ENCODE measurements at regions not wholly inside any gene's neighbourhood (a gene's known extent, or its start where the extent isn't known, plus 50 kb on each side); places are given as distances from the start of the nearest gene placed in this dataset.
A peak's percentile ranks its signal among the peaks of the same experiment; 100 is the strongest.

DNA sequence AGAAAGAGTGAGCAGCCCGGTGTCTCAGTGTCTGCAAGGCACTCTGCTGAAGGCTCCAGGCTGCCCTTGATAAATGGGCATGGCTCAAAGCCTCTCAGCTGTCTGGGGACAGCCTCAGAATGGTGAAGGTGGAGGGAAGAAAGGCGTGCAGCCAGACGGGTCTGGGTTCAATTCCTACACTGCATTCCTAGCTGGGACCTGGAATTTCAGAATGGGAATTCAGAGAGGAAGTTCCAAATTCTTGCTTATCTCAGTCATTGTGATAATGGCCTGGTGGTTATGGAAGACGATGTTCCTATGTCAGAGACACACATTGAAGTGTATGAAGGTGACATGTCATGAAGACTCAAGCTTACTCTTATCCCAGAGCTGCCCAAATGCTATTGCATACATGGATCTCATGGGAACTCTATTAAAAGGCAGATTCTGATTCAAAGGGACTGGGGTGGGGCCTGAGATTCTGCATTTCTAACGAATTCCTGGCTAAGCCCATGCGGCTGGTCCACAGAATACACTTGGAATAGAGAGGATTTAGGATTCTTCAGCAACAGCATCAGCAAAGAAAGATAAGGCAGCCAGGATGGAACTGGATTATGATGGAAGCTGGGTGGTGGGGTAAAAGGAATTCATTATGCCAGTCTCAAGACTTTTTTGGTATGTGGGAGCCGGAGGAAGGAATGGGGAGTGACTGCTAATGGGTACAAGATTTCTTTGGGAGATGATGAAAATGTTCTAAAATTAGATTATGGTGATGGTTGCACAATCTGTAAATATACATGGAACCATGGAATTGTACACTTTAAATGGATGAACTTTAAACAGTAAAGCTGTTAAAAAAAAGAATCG lies 82.6 kb upstream of the ZMIZ1 start:
- Histone ChIP-seq H4K20me1 (ENCODE audit: insufficient read depth, low read length) (no peaks in the 10 kb centered on the region), H3K9me2 (ENCODE audit: insufficient read depth, low read length) (no peaks in the 10 kb centered on the region), H3K4me1 (ENCODE audit: insufficient read depth, low read length, poor library complexity, severe bottlenecking) (peaks cover 10% of the 10 kb centered on the region), H3K27ac (ENCODE audit: low read depth, low read length, poor library complexity, severe bottlenecking) (no peak overlapping the region), H3K4me2 (ENCODE audit: low read length) (no peak overlapping the region), H3K79me2 (ENCODE audit: insufficient read depth, low read depth, low read length) (no peaks in the 10 kb centered on the region), H2AFZ (ENCODE audit: low read length) (no peak overlapping the region), H3K36me3 (ENCODE audit: insufficient read depth, low read length) (no peaks in the 10 kb centered on the region), H3K4me3 (ENCODE audit: low read depth, low read length, poor library complexity, severe bottlenecking) (no peak overlapping the region), H3K9me3 (ENCODE audit: low read length) (no peaks in the 10 kb centered on the region)
- ChIA-PET CTCF (ENCODE audit: unreplicated experiment) (no interaction called here), POLR2A (no interaction called here)
- BruUV-seq (replicated peaks) = no TSS peak
- intact Hi-C loops (cut with micrococcal nuclease; ENCODE audit: unreplicated experiment) = no loop called here
- TF ChIP-seq, protein P1, sequence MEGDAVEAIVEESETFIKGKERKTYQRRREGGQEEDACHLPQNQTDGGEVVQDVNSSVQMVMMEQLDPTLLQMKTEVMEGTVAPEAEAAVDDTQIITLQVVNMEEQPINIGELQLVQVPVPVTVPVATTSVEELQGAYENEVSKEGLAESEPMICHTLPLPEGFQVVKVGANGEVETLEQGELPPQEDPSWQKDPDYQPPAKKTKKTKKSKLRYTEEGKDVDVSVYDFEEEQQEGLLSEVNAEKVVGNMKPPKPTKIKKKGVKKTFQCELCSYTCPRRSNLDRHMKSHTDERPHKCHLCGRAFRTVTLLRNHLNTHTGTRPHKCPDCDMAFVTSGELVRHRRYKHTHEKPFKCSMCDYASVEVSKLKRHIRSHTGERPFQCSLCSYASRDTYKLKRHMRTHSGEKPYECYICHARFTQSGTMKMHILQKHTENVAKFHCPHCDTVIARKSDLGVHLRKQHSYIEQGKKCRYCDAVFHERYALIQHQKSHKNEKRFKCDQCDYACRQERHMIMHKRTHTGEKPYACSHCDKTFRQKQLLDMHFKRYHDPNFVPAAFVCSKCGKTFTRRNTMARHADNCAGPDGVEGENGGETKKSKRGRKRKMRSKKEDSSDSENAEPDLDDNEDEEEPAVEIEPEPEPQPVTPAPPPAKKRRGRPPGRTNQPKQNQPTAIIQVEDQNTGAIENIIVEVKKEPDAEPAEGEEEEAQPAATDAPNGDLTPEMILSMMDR (conservative IDR thresholded peaks at IDR 0.05; ENCODE audit: low read length) = no peak
- 0 out of 2 replicates have a peak, but pooled peaks have one; percentile 38 for TF ChIP-seq EZH2phosphoT487 (IDR thresholded peaks at IDR 0.05; ENCODE audit: borderline replicate concordance, low read depth, low read length)
- DNase-seq (ENCODE audit: low spot score) = no peak

DNA sequence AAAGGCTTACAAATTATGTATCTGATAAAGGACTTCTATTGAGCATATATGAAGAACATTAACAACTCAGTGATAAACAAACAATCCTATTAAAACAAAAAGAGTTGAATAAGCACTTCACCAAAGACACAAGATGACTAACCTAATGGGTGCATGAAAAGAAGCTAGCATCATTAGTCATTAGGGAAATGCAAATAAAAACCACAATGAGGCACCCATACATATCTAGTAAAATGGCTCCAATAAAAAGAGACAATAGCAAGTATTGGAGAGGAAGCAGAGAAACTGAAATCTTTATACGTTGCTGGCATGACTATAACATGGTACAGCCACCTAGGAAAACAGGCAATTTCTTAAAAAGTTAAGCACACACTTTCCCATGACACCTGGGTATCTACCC lies 77.6 kb upstream of the ZMIZ1 start:
- intact Hi-C loops (cut with micrococcal nuclease; ENCODE audit: unreplicated experiment) = no loop called here
- Histone ChIP-seq H3K36me3 (ENCODE audit: insufficient read depth, low read length) (no peaks in the 10 kb centered on the region), H3K4me1 (ENCODE audit: insufficient read depth, low read length, poor library complexity, severe bottlenecking) (peaks cover 46% of the 10 kb centered on the region), H3K79me2 (ENCODE audit: insufficient read depth, low read depth, low read length) (no peaks in the 10 kb centered on the region), H3K4me3 (ENCODE audit: low read depth, low read length, poor library complexity, severe bottlenecking) (no peak overlapping the region), H3K9me3 (ENCODE audit: low read length) (no peaks in the 10 kb centered on the region), H3K4me2 (ENCODE audit: low read length) (peak overlapping the region; percentile 58), H2AFZ (ENCODE audit: low read length) (no peak overlapping the region), H4K20me1 (ENCODE audit: insufficient read depth, low read length) (no peaks in the 10 kb centered on the region), H3K9me2 (ENCODE audit: insufficient read depth, low read length) (no peaks in the 10 kb centered on the region), H3K27ac (ENCODE audit: low read depth, low read length, poor library complexity, severe bottlenecking) (no peak overlapping the region)
- ChIA-PET POLR2A (interaction anchor here (0.9 kb wide), 1 partner anchor 18 kb away, joined by 3 read pairs; no protein-coding TSS in a partner anchor), CTCF (ENCODE audit: unreplicated experiment) (no interaction called here)
- TF ChIP-seq, protein P1 (conservative IDR thresholded peaks at IDR 0.05; ENCODE audit: low read length) = no peak
- no peak for TF ChIP-seq EZH2phosphoT487 (IDR thresholded peaks at IDR 0.05; ENCODE audit: borderline replicate concordance, low read depth, low read length)
- no peak for DNase-seq (ENCODE audit: low spot score)
- BruUV-seq (replicated peaks) = no TSS peak

DNA sequence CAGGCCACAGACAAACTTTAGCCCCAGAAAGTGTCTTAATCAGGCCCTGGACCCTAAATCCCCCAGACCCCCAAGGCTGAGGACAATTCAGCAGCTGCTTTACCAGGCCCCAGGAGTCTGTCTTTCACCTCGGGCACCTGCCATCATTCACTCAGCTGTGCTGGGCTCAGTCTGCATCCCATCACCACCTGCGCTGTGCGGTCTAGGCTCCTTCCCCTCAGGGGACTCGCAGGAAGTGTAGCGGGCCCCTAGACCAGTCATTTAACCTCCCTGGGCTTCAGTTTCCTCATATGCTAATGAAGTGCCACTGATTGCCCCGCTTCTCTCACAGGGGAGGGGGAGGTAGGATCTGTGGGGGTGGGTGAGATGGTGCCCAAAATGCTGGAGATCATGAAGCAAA lies 76.4 kb upstream of the ZMIZ1 start:
- H3K9me3 ChIP-seq (ENCODE audit: low read length) = no peaks in the 10 kb centered on the region
- TF ChIP-seq EZH2phosphoT487 (IDR thresholded peaks at IDR 0.05; ENCODE audit: borderline replicate concordance, low read depth, low read length) = no peak
- TF ChIP-seq, protein P1 (conservative IDR thresholded peaks at IDR 0.05; ENCODE audit: low read length) = no peak

More for the DNA sequence above, 76.4 kb upstream of the ZMIZ1 start:
- peak overlapping the region; percentile 78 for H2AFZ ChIP-seq (ENCODE audit: low read length)
- CTCF ChIA-PET (ENCODE audit: unreplicated experiment) = no interaction called here
- peak overlapping the region; percentile 16 for H3K4me3 ChIP-seq (ENCODE audit: low read depth, low read length, poor library complexity, severe bottlenecking)
- intact Hi-C loops (cut with micrococcal nuclease; ENCODE audit: unreplicated experiment) = no loop called here
- no peaks in the 10 kb centered on the region for H3K36me3 ChIP-seq (ENCODE audit: insufficient read depth, low read length)
- BruUV-seq (replicated peaks) = no TSS peak
- H4K20me1 ChIP-seq (ENCODE audit: insufficient read depth, low read length) = no peaks in the 10 kb centered on the region
- H3K27ac ChIP-seq (ENCODE audit: low read depth, low read length, poor library complexity, severe bottlenecking) = peak overlapping the region; percentile 46
- peak; percentile 86 for DNase-seq (ENCODE audit: low spot score)
- H3K4me1 ChIP-seq (ENCODE audit: insufficient read depth, low read length, poor library complexity, severe bottlenecking) = peaks cover 57% of the 10 kb centered on the region
- POLR2A ChIA-PET = no interaction called here
- H3K4me2 ChIP-seq (ENCODE audit: low read length) = peak overlapping the region; percentile 58
- H3K9me2 ChIP-seq (ENCODE audit: insufficient read depth, low read length) = no peaks in the 10 kb centered on the region
- no peaks in the 10 kb centered on the region for H3K79me2 ChIP-seq (ENCODE audit: insufficient read depth, low read depth, low read length)

Measured in OCI-LY7 (cell line).